Erythroblast (primary cell): ENCODE measurements at regions not wholly inside any gene's neighbourhood (a gene's known extent, or its start where the extent isn't known, plus 50 kb on each side); places are given as distances from the start of the nearest gene placed in this dataset.

ENCODE experiments used
- GATA1 ChIP-seq: IDR thresholded peaks from 2 replicates; pipeline ENCODE4 v1.6.1; 2011; ENCODE audit warnings: low read depth, mild to moderate bottlenecking, control low read depth, low read length, moderate library complexity
- POLR2A ChIP-seq: IDR thresholded peaks from 2 replicates; pipeline ENCODE4 v1.6.1; 2011; ENCODE audit warnings: mild to moderate bottlenecking, low read length

- TF ChIP-seq POLR2A (no peak), GATA1 (no peak)
These were observed 1770.1 kb downstream of the OTOL1 start for GRCh38 chr3:163266731-163267130.
